Ovary (tissue), 3 donors: ENCODE measurements at regions not wholly inside any gene's neighbourhood (a gene's known extent, or its start where the extent isn't known, plus 50 kb on each side); places are given as distances from the start of the nearest gene placed in this dataset.

ENCODE experiments used
- POLR2A ChIP-seq: fragments of 450-650 bp; IDR thresholded peaks from one replicate; pipeline ENCODE4 v1.6.1; 2017; ENCODE audit warnings: antibody characterized with exemption, mild to moderate bottlenecking, moderate library complexity
- TF ChIP-seq, protein P1 (sequence below), 3 donors: fragments of 450-650 bp in 2 of 3; fragments of 200-600 bp in 1 of 3; IDR thresholded peaks; one replicate each; pipeline versions ENCODE4 v1.5.1 to v1.8.0; 2016 to 2022; ENCODE audit warnings: antibody characterized with exemption in 3 of 3, mild to moderate bottlenecking in 1 of 3
- donor health status: DM: no; HTN: no; CAD: no.

DNA sequence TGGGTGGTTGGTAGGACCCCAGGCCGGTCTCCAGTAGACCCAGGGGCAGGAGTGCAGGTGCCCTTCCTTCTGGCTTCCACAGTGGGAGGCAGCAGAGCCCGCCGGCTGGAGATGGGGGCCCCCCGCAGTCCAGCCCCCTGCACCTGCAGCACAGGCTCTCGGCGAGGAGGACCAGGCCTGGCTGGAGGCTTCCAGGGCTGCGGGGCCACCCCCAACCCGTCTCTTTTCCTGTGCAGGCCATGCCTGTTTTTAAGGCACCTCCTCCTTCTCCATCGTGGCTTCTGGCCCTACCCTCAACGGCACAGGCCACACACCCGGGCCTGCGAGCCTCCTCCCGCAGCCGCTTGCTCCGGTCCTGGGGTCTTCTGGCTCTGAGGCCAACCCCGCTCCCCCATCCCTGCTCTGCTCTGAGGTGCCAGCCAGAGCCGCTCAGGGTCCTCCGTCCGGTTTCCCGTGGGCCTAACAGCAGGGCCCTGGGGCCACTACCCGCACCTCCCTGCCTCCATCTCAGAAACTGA, 77.2 kb upstream of the ANKRD10 start:
- TF ChIP-seq, protein P1, sequence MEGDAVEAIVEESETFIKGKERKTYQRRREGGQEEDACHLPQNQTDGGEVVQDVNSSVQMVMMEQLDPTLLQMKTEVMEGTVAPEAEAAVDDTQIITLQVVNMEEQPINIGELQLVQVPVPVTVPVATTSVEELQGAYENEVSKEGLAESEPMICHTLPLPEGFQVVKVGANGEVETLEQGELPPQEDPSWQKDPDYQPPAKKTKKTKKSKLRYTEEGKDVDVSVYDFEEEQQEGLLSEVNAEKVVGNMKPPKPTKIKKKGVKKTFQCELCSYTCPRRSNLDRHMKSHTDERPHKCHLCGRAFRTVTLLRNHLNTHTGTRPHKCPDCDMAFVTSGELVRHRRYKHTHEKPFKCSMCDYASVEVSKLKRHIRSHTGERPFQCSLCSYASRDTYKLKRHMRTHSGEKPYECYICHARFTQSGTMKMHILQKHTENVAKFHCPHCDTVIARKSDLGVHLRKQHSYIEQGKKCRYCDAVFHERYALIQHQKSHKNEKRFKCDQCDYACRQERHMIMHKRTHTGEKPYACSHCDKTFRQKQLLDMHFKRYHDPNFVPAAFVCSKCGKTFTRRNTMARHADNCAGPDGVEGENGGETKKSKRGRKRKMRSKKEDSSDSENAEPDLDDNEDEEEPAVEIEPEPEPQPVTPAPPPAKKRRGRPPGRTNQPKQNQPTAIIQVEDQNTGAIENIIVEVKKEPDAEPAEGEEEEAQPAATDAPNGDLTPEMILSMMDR (IDR thresholded peaks at IDR 0.05) = no peak
- TF ChIP-seq POLR2A = no peak
